GM10248 (cell line): ENCODE measurements at regions not wholly inside any gene's neighbourhood (a gene's known extent, or its start where the extent isn't known, plus 50 kb on each side); places are given as distances from the start of the nearest gene placed in this dataset.
"Not testable (repeated sequence)": the region's sequence is repeated elsewhere in the genome, so short reads cannot be mapped to it uniquely, and the experiment has no call there.

Source experiments
- CTCF ChIA-PET: fragments of 300-600 bp; sonication (Branson Sonifier 250); formaldehyde crosslinking; extraction: SDS; loops from one replicate; lab custom pipeline; 2021; ENCODE audit warnings: antibody characterized with exemption; lab: Yijun Ruan, JAX
- POLR2A ChIA-PET: fragments of 350-650 bp; sonication (Branson Sonifier 250); formaldehyde crosslinking; extraction: SDS; loops from one replicate; lab custom pipeline; 2020; ENCODE audit warnings: antibody characterized with exemption; lab: Yijun Ruan, JAX
- DNase-seq: peaks from one replicate; pipeline ENCODE4 v3.0.0; 2012; ENCODE audit errors: extremely low spot score
- CTCF ChIP-seq: IDR thresholded peaks from 2 replicates; pipeline ENCODE4 v1.5.1; 2012; ENCODE audit warnings: mild to moderate bottlenecking, low read depth; ENCODE audit errors: extremely low read depth, missing control alignments, control extremely low read depth

GRCh38 chr3:196134691-196135090, 52.8 kb upstream of the TFRC start:
- CTCF ChIA-PET = interaction anchor here (1.0 kb wide), 1 partner anchor 38 kb away, joined by 3 read pairs; no protein-coding TSS in a partner anchor
- TF ChIP-seq CTCF = no peak
- POLR2A ChIA-PET = no interaction called here
- no peak for DNase-seq

- POLR2A ChIA-PET, DNase-seq, CTCF ChIA-PET: not testable (repeated sequence)
Measured at GRCh38 chr3:196133869-196134268, 52.0 kb upstream of the TFRC start.

DNA sequence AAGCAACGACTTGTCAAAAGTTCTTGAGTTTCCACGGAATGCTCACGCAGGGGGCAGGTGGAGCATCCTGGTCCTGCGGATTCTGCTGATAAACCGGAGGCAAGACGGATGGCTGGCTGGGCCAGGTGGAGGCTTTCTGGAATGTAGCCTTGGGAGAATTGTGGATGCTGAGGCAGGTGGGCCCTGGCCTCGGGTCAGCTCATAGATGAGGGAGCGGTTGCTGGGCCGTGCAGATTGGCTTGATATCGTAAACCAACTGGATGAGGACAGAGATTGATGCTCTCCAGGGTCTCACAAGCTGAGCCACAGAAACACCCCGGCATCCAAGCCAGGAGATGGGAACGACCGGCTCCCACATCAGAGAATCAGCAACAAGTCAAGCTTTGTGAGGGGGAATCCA, 50.0 kb upstream of the TFRC start:
- ChIA-PET CTCF (interaction anchor here (1.1 to 1.6 kb wide), 2 partner anchors 13 to 107 kb away, joined by 3 to 5 read pairs; no protein-coding TSS in a partner anchor), POLR2A (interaction anchor here (0.5 to 0.6 kb wide), 2 partner anchors 20 to 245 kb away, joined by 5 to 6 read pairs; no protein-coding TSS in a partner anchor)
- no peak for DNase-seq
- TF ChIP-seq CTCF = no peak
